Neural cell (in vitro differentiated cells): ENCODE measurements at regions not wholly inside any gene's neighbourhood (a gene's known extent, or its start where the extent isn't known, plus 50 kb on each side); places are given as distances from the start of the nearest gene placed in this dataset.

Experiments
- H2AFZ ChIP-seq: fragments of 200-600, 300-800 bp; sonication (generic), shearing (Covaris generic); 2 replicates; pipeline ENCODE4 v1.6.0; 2014; ENCODE audit warnings: low read depth, mild to moderate bottlenecking, antibody characterized with exemption, low read length, moderate library complexity
- H3F3A ChIP-seq: fragments of 200-600 bp; shearing (Covaris generic); 2 replicates; pipeline ENCODE4 v1.6.1; 2016; ENCODE audit warnings: mild to moderate bottlenecking, moderate library complexity, mixed read lengths, antibody characterized with exemption, low read length; ENCODE audit not compliant: insufficient read depth, poor library complexity, severe bottlenecking
- H3K27ac ChIP-seq: fragments of 200-600, 300-800 bp; sonication (generic), shearing (Covaris generic); 2 replicates; pipeline ENCODE4 v1.5.1; 2014; ENCODE audit warnings: mild to moderate bottlenecking, low read length, moderate library complexity
- H3K27me3 ChIP-seq: fragments of 300-800, 200-600 bp; sonication (generic), shearing (Covaris generic); 2 replicates; pipeline ENCODE4 v1.6.0; 2014; ENCODE audit warnings: mild to moderate bottlenecking, low read depth, low read length, moderate library complexity; ENCODE audit not compliant: insufficient read depth
- H3K36me3 ChIP-seq: fragments of 300-800, 200-600 bp; sonication (generic), shearing (Covaris generic); 2 replicates; pipeline ENCODE4 v1.5.1; 2014; ENCODE audit warnings: mild to moderate bottlenecking, antibody characterized with exemption, low read length, moderate library complexity; ENCODE audit not compliant: insufficient read depth
- H3K4me2 ChIP-seq: fragments of 300-800, 200-600 bp; sonication (generic), shearing (Covaris generic); 2 replicates; pipeline ENCODE4 v1.6.0; 2014; ENCODE audit warnings: mild to moderate bottlenecking, low read length
- H3K4me3 ChIP-seq: fragments of 300-800, 200-600 bp; sonication (generic), shearing (Covaris generic); 2 replicates; pipeline ENCODE4 v1.5.1; 2014; ENCODE audit warnings: mild to moderate bottlenecking, low read length, moderate library complexity
- H3K79me2 ChIP-seq: fragments of 200-600 bp; shearing (Covaris generic); replicated peaks from 2 replicates; pipeline ENCODE4 v1.6.0; 2014; ENCODE audit warnings: mild to moderate bottlenecking, low read length, moderate library complexity; ENCODE audit not compliant: insufficient read depth
- H3K9ac ChIP-seq: fragments of 300-800, 200-600 bp; sonication (generic), shearing (Covaris generic); 2 replicates; pipeline ENCODE4 v1.6.1; 2016; ENCODE audit warnings: mild to moderate bottlenecking, low read length, mixed read lengths
- H3K9me2 ChIP-seq: fragments of 200-600 bp; shearing (Covaris generic); 2 replicates; pipeline ENCODE4 v1.6.1; 2016; ENCODE audit warnings: mild to moderate bottlenecking, low read length, mixed read lengths; ENCODE audit not compliant: insufficient read depth
- H3K9me3 ChIP-seq: fragments of 200-600, 300-800 bp; sonication (generic), shearing (Covaris generic); 2 replicates; pipeline ENCODE4 v1.6.1; 2016; ENCODE audit warnings: mild to moderate bottlenecking, mixed run types, low read length, moderate library complexity, mixed read lengths
- H4K20me1 ChIP-seq: fragments of 200-600 bp; shearing (Covaris generic); 2 replicates; pipeline ENCODE4 v1.6.1; 2016; ENCODE audit warnings: mild to moderate bottlenecking, mixed run types; ENCODE audit not compliant: insufficient read depth
- EP300 ChIP-seq: fragments of 450-650 bp; conservative IDR thresholded peaks from 2 replicates; pipeline ENCODE4 v1.6.1; 2014; ENCODE audit warnings: antibody characterized with exemption, mild to moderate bottlenecking, moderate library complexity; ENCODE audit not compliant: poor library complexity, severe bottlenecking
- EZH2 ChIP-seq: fragments of 200-600, 300-800 bp; shearing (Covaris generic), sonication (generic); IDR thresholded peaks from 2 replicates; pipeline ENCODE4 v1.6.1; 2014; ENCODE audit warnings: antibody characterized with exemption, low read length, borderline replicate concordance, mild to moderate bottlenecking; ENCODE audit not compliant: insufficient read depth, poor library complexity, severe bottlenecking
- MXI1 ChIP-seq: fragments of 450-650 bp; conservative IDR thresholded peaks from 2 replicates; pipeline ENCODE4 v1.6.1; 2014; ENCODE audit warnings: antibody characterized with exemption, mild to moderate bottlenecking; ENCODE audit not compliant: poor library complexity, severe bottlenecking
- POLR2AphosphoS5 ChIP-seq: IDR thresholded peaks from 2 replicates; pipeline ENCODE4 v1.6.1; 2012
- RAD21 ChIP-seq: fragments of 450-650 bp; conservative IDR thresholded peaks from 2 replicates; pipeline ENCODE4 v1.6.1; 2014; ENCODE audit warnings: antibody characterized with exemption, mild to moderate bottlenecking, moderate library complexity
- SMC3 ChIP-seq: fragments of 450-650 bp; conservative IDR thresholded peaks from 2 replicates; pipeline ENCODE4 v1.6.1; 2014; ENCODE audit warnings: antibody characterized with exemption, mild to moderate bottlenecking, moderate library complexity; ENCODE audit not compliant: poor library complexity
- TAF1 ChIP-seq: IDR thresholded peaks from 2 replicates; pipeline ENCODE4 v1.6.1; 2012; ENCODE audit warnings: low read depth
- TF ChIP-seq, protein P1 (sequence below): IDR thresholded peaks from 2 replicates; pipeline ENCODE4 v1.6.1; 2012; ENCODE audit warnings: borderline replicate concordance
- TF ChIP-seq, protein P2 (sequence below): fragments of 450-650 bp; IDR thresholded peaks from 2 replicates; pipeline ENCODE4 v1.5.1; 2014; ENCODE audit warnings: antibody characterized with exemption, mild to moderate bottlenecking, moderate library complexity; ENCODE audit not compliant: poor library complexity, severe bottlenecking

DNA sequence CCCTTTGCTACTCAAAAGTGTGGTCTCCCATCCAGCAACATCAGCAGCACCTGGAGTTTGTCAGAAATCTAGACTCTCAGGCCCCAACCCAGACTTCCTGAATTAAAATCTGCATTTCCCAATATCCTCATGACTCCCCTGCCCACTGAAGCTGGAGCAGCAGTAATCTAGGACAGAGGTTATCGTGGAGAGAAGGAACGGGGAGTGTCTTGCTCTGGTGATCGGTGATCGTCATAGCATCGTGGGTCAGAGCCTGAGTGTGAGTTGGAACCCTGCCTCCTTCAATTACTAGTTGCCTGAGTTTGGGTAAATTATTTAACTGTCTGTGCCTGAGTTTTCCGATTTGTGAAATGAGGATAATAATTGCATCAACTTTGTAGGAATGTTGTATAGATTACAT, 217.3 kb upstream of the ATP5MC3 start:
- no peak overlapping the region for H3K4me3 ChIP-seq
- no peaks in the 10 kb centered on the region for H3K27me3 ChIP-seq
- H2AFZ ChIP-seq: no peak overlapping the region
- no peaks in the 10 kb centered on the region for H4K20me1 ChIP-seq
- H3F3A ChIP-seq: no peaks in the 10 kb centered on the region
- no peaks in the 10 kb centered on the region for H3K9me2 ChIP-seq
- H3K9me3 ChIP-seq: no peaks in the 10 kb centered on the region
- H3K9ac ChIP-seq: no peak overlapping the region
- no peaks in the 10 kb centered on the region for H3K79me2 ChIP-seq
- H3K4me2 ChIP-seq: no peak overlapping the region
- H3K36me3 ChIP-seq: no peaks in the 10 kb centered on the region
- TF ChIP-seq SMC3: no peak
- TF ChIP-seq, protein P1, sequence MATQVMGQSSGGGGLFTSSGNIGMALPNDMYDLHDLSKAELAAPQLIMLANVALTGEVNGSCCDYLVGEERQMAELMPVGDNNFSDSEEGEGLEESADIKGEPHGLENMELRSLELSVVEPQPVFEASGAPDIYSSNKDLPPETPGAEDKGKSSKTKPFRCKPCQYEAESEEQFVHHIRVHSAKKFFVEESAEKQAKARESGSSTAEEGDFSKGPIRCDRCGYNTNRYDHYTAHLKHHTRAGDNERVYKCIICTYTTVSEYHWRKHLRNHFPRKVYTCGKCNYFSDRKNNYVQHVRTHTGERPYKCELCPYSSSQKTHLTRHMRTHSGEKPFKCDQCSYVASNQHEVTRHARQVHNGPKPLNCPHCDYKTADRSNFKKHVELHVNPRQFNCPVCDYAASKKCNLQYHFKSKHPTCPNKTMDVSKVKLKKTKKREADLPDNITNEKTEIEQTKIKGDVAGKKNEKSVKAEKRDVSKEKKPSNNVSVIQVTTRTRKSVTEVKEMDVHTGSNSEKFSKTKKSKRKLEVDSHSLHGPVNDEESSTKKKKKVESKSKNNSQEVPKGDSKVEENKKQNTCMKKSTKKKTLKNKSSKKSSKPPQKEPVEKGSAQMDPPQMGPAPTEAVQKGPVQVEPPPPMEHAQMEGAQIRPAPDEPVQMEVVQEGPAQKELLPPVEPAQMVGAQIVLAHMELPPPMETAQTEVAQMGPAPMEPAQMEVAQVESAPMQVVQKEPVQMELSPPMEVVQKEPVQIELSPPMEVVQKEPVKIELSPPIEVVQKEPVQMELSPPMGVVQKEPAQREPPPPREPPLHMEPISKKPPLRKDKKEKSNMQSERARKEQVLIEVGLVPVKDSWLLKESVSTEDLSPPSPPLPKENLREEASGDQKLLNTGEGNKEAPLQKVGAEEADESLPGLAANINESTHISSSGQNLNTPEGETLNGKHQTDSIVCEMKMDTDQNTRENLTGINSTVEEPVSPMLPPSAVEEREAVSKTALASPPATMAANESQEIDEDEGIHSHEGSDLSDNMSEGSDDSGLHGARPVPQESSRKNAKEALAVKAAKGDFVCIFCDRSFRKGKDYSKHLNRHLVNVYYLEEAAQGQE: no peak
- no peak overlapping the region for H3K27ac ChIP-seq

DNA sequence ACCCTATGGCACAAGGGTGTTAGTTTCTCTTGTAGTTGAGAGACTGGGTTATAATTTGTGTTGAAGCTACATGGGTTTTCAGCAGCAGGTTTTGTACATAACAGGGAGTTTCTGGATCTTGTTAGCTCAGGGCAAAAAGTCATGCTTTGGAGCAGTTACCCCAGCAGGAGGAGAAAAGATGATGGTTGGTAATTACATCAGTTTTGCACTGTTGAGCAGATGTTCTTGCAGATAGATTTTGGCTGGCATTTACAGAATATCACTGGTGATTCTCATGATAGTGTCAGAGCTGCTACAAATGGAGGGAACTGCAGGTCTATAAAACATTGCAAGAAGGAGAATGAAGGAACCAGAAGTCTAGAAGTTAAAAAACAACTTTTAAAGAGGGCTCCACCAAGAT, 215.2 kb upstream of the ATP5MC3 start:
- Histone ChIP-seq H3K9me3 (no peaks in the 10 kb centered on the region), H3F3A (no peaks in the 10 kb centered on the region)

More for the DNA sequence above, 215.2 kb upstream of the ATP5MC3 start:
- TF ChIP-seq MXI1 (no peak), SMC3 (no peak), POLR2AphosphoS5 (no peak), EP300 (no peak), TAF1 (no peak), RAD21 (no peak), EZH2 (no peak)
- TF ChIP-seq, protein P2, sequence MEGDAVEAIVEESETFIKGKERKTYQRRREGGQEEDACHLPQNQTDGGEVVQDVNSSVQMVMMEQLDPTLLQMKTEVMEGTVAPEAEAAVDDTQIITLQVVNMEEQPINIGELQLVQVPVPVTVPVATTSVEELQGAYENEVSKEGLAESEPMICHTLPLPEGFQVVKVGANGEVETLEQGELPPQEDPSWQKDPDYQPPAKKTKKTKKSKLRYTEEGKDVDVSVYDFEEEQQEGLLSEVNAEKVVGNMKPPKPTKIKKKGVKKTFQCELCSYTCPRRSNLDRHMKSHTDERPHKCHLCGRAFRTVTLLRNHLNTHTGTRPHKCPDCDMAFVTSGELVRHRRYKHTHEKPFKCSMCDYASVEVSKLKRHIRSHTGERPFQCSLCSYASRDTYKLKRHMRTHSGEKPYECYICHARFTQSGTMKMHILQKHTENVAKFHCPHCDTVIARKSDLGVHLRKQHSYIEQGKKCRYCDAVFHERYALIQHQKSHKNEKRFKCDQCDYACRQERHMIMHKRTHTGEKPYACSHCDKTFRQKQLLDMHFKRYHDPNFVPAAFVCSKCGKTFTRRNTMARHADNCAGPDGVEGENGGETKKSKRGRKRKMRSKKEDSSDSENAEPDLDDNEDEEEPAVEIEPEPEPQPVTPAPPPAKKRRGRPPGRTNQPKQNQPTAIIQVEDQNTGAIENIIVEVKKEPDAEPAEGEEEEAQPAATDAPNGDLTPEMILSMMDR: no peak
- TF ChIP-seq, protein P1: no peak
- Histone ChIP-seq H3K4me3 (no peak overlapping the region), H3K27me3 (no peaks in the 10 kb centered on the region), H3K9ac (no peak overlapping the region), H3K36me3 (no peaks in the 10 kb centered on the region), H3K27ac (no peak overlapping the region), H2AFZ (no peak overlapping the region), H4K20me1 (no peaks in the 10 kb centered on the region), H3K9me2 (no peaks in the 10 kb centered on the region), H3K4me2 (no peak overlapping the region), H3K79me2 (no peaks in the 10 kb centered on the region)
